ENCODE measurements at regions not wholly inside any gene's neighbourhood (a gene's known extent, or its start where the extent isn't known, plus 50 kb on each side); places are given as distances from the start of the nearest gene placed in this dataset.

DNA sequence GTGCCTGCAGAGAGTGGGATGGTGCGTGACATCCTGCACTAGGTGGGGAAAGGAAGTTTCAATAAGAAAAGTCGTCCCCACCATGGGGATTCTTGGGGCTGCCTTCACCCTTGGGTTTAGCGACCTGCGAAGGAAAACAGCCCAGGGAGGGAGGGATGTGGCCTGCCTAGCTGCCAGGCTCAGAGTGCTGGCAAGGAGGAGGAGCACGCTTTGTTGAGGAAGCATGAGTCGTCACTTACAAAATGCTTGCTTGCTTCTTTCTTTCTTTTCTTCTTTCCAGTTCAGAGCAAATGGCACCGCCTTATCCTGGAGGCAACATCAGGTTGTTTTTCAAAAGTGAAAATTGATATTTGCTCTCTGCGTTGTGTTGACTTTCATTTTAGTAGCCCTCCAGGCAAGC, 123.2 kb downstream of the TFAP2C start:
- TF ChIP-seq EP300 (IDR thresholded peaks at IDR 0.05) (no peak), CTCF (IDR thresholded peaks at IDR 0.05) (no peak)

All from esophagus muscularis mucosa (tissue), 3 donors.